8988T (cell line): ENCODE measurements at regions not wholly inside any gene's neighbourhood (a gene's known extent, or its start where the extent isn't known, plus 50 kb on each side); places are given as distances from the start of the nearest gene placed in this dataset.

Experiments used
- DNase-seq: peaks from one replicate; pipeline ENCODE4 v3.0.0; 2011

GRCh38 chr1:163406772-163407171 is 85.0 kb downstream of the NUF2 start:
- no peak for DNase-seq

- DNase-seq, result no peak
These were observed 86.5 kb downstream of the NUF2 start for GRCh38 chr1:163408262-163408661.

DNA sequence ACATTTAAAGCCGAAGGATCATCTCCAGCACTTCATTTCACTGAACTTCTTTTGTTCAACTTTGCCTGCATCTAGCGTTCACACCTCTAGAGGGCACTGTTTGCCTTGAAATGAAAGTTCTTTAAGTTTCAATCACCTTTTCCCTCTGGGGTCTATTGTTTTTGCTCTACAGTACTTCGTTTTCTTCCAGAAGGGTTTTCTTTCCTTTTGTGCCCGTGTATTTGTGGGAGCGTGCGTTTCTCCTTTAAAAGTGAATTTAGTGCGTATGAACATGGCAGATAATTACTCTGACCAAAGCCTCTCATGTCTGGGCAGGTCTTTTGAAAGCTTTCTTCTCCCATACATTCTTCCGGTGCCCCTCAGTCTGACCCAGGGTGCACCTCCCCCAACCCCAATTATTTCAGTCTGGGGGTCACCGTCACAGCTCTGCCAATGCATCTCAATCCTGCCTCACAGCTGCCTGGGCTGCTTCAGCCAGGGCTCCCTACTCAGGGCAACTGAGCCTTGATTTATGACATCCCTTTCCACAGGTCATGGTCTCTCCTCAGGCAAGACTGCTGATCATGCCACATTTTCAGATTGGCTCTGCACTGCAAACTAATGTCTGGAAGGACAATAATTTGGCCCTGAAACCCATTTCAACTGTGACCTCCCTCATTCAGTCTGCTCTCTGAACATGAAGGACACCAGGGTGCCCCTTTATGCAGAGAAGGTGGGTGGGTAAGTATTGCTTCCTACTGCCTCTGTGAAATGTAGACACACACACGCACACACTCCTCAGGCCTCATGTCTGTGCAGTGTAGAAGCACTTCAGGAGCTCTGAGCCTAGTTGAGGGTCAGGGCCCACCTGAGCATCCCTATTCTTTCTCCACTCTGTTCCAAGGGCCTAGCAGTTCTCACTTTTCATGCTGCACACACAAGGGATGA is 88.6 kb downstream of the NUF2 start:
- no peak for DNase-seq

DNA sequence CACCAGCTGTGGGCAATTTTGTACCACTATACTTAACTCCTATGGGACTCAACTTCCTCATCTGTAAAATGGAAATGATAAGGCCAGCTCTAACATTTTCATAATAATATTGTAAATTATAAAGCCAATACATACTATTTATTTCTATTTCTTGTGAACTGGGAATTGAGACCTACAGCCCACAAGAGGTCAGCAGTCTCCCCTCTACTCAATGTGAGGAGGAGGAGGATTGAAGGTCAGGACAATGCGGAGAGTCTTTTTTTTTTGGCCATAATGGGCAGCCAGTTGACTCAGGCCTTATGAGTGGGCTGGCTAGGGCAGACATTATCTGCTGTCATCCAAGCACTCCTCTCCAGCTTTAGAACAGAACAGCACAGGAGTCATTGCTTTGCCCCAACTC is 90.5 kb downstream of the NUF2 start:
- no peak for DNase-seq

- no peak for DNase-seq
These were observed 93.0 kb downstream of the NUF2 start for GRCh38 chr1:163414778-163415177.

DNA sequence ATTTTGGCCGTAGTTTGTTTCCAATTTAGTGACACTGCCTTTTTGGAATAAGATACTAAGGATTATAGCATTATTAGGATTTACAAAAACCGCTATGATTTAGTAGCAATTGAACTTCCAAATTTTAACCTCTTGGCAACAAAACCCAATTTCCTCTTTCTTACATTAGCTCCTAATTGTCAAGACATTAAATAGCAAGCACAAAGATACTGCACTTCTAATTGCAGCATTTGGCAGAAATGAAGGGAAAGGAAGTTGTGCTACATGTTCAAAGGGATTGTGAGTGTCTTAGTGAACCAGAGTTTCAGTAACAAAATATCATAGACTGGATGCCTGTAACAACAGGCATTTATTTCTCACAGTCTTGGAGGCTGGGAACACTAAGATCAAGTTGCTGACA is 99.9 kb downstream of the NUF2 start:
- no peak for DNase-seq

- no peak for DNase-seq
These were observed 101.1 kb downstream of the NUF2 start for GRCh38 chr1:163422738-163423404.

DNA sequence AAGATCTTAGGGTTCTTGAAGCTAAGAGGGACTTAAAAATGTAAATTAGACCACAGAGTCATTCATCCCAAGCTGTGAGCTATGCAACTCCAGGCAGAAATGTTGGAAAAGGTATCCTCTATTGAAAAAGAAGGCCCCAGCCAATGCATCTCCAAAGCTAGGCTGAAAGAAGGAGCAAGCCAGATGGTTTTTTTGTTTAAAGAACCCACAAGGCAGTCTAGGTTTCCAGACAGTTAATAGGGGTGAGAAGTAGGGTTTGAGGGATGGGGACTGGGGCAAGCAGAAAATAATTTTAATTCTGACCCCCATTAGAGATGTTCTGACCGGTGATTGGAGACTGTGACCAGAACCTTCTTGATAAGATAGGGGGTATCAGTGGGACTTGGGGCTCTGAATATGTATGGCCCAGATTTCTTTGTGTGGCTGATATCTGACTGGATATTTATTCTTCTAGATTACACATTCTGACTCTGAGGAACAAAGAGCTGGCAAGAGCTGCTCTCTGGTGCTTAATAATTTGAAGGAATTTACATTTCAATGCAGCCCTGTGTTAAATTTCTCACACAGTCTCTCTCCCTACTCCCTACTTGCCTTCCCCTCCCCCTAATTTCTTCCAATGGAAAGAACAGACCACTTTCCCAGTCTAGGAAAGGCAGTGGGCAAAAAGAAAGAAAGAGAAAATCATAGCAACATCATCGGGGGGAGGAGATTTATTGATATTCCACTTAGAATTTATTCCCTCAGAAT is 104.9 kb downstream of the NUF2 start:
- no peak for DNase-seq

- DNase-seq, result no peak
These were observed 105.5 kb downstream of the NUF2 start for GRCh38 chr1:163427279-163427678.

DNA sequence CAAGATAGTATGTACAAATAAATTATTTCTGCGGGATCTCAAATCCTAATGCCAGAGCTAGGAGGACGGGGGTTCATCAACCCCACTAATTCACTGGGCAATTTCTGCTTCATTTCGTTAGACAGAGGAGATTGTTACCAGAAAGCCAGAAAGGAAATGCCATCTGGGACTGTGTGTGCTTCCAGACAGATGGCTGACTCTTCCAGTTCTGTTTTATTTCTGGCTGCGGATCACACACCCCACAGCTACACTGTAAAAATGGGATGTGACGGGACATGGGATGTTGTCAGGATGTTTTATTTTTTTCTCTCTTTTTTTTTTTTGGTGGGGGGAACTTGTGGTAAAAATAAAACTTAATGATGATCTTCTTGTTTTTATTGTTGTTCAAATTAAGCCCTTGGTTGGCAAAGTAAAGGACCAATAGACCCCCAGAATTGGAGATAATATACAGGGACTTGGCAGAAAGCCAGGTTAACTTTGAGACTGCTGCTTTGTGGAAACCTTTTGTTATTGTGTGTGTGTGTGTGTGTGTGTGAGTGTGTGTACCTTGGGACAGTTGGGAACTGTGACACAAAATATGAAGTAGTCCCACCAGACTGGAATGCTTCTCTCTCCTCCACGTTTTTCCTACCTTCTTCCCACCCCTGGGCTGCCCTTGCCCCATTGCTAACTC is 114.5 kb downstream of the NUF2 start:
- DNase-seq, result no peak

GRCh38 chr1:163439471-163439870 is 117.7 kb downstream of the NUF2 start:
- no peak for DNase-seq

- DNase-seq, result no peak
These were observed 118.3 kb downstream of the NUF2 start for GRCh38 chr1:163440090-163440489.

- no peak for DNase-seq
These were observed 120.6 kb downstream of the NUF2 start for GRCh38 chr1:163442231-163442879.

DNA sequence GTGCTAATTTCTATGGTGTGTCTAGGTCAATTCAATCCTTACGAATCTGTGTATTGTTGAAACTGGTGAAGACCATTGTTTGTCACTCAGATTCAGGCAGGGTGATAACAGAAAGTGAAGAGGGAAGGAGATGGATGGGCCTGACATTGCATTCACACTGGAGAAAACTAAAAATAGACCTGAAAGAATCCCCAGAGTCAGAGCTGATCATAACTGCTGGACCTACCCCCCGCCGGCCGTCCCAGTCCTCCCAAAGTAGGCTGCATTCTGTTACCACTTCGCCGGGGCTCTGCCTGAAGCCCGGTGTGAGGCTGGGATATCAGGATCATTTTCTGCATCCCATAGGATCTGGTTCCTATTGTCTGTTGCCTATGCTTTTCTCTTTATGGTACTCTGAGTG is 121.1 kb downstream of the NUF2 start:
- DNase-seq, result no peak

GRCh38 chr1:163443863-163444262 is 122.1 kb downstream of the NUF2 start:
- DNase-seq, result no peak

GRCh38 chr1:163444665-163445064 is 122.9 kb downstream of the NUF2 start:
- no peak for DNase-seq

GRCh38 chr1:163450986-163451385 is 129.2 kb downstream of the NUF2 start:
- no peak for DNase-seq

- no peak for DNase-seq
These were observed 137.8 kb downstream of the NUF2 start for GRCh38 chr1:163459539-163459938.

DNA sequence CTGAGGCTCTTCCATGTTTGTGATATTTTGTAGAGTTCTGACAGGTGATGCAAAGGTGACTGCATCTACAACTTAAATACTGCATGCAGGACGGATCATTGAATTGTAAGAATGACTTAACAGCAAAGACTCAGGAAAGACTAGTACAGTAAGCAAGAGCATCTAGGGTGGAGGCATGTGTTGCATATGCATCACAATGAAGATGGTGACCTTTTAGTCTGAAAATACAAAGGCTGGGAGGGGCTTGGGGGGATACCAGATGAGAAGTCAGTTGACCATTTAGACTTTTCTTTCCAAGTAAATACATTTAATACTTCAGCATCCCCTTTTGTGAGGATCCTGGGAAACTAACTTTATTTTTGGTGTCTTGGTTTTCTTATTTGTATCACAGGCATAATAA is 145.5 kb downstream of the NUF2 start:
- no peak for DNase-seq

GRCh38 chr1:163471779-163472650 is 150.3 kb downstream of the NUF2 start:
- DNase-seq, result no peak

GRCh38 chr1:163472651-163473248 is 151.0 kb downstream of the NUF2 start:
- no peak for DNase-seq
